ENCODE measurements at regions not wholly inside any gene's neighbourhood (a gene's known extent, or its start where the extent isn't known, plus 50 kb on each side); places are given as distances from the start of the nearest gene placed in this dataset.

DNA sequence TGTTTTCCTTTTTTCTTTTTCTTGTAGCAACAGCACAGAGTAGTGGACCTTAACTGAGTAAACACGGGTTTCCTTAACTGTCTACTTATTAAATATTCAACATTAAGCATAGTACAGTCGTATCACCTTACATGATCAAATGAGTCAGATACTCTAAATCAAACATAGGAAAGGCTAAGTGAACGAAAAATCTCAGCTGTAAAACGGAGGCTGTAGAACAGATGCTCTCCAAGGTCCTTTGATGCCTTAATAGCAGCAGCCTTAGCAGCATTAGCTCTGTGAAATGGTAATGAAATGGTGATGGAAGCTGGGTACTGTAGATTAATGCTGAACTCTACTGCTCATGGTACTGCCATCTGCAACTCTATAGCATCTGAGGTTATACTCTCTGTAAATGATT is 1433.3 kb upstream of the C9orf72 start:
- Histone ChIP-seq H3K79me2 (ENCODE audit: insufficient read depth, low read length) (no peaks in the 10 kb centered on the region), H2AFZ (ENCODE audit: low read length) (no peak overlapping the region)

DNA sequence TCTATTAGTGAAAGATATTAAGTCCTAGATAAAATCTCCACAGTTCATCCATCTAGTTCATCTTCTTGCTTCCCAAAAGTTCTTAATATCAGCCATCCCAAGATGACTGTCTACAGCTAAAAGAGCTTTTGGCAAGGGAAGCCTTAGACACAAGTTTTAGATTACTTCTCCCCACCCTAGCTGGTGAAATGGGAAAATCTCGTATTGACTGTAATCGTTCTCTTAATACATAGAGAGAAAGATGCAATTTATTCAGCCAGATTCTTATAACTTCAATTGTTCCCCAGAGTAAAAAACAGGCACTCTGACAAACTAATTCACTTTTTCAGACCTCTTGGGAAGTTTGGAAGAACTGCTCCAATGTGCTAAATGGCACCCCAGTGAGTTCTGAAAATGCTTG is 1439.6 kb upstream of the C9orf72 start:
- no peaks in the 10 kb centered on the region for H3K9me3 ChIP-seq (ENCODE audit: low read length)
- H3K27me3 ChIP-seq (ENCODE audit: insufficient read depth, low read length) = no peaks in the 10 kb centered on the region
- H2AFZ ChIP-seq (ENCODE audit: low read length) = no peak overlapping the region
- H3K79me2 ChIP-seq (ENCODE audit: insufficient read depth, low read length) = no peaks in the 10 kb centered on the region
- H3K36me3 ChIP-seq (ENCODE audit: insufficient read depth, low read length) = no peaks in the 10 kb centered on the region
- H3F3A ChIP-seq (ENCODE audit: insufficient read depth, low read length) = no peaks in the 10 kb centered on the region
- no peaks in the 10 kb centered on the region for H3K4me1 ChIP-seq (ENCODE audit: insufficient read depth, low read length, severe bottlenecking)
- H3K4me2 ChIP-seq (ENCODE audit: low read length) = no peak overlapping the region
- H3K9me2 ChIP-seq (ENCODE audit: low read depth, low read length) = no peaks in the 10 kb centered on the region
- no peak overlapping the region for H3K9ac ChIP-seq (ENCODE audit: low read length)
- TF ChIP-seq EZH2 (IDR thresholded peaks at IDR 0.05; ENCODE audit: borderline replicate concordance, low read length) = no peak
- no peak overlapping the region for H3K27ac ChIP-seq (ENCODE audit: low read depth, low read length, poor library complexity, severe bottlenecking)
- no peak overlapping the region for H3K4me3 ChIP-seq (ENCODE audit: low read depth, low read length, poor library complexity, severe bottlenecking)
- no peaks in the 10 kb centered on the region for H4K20me1 ChIP-seq (ENCODE audit: insufficient read depth, low read length)

More for the DNA sequence above, 1433.3 kb upstream of the C9orf72 start:
- H3K27ac ChIP-seq (ENCODE audit: low read depth, low read length, poor library complexity, severe bottlenecking) = no peak overlapping the region
- no peak for TF ChIP-seq EZH2 (IDR thresholded peaks at IDR 0.05; ENCODE audit: borderline replicate concordance, low read length)
- TF ChIP-seq, protein P1, sequence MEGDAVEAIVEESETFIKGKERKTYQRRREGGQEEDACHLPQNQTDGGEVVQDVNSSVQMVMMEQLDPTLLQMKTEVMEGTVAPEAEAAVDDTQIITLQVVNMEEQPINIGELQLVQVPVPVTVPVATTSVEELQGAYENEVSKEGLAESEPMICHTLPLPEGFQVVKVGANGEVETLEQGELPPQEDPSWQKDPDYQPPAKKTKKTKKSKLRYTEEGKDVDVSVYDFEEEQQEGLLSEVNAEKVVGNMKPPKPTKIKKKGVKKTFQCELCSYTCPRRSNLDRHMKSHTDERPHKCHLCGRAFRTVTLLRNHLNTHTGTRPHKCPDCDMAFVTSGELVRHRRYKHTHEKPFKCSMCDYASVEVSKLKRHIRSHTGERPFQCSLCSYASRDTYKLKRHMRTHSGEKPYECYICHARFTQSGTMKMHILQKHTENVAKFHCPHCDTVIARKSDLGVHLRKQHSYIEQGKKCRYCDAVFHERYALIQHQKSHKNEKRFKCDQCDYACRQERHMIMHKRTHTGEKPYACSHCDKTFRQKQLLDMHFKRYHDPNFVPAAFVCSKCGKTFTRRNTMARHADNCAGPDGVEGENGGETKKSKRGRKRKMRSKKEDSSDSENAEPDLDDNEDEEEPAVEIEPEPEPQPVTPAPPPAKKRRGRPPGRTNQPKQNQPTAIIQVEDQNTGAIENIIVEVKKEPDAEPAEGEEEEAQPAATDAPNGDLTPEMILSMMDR (IDR thresholded peaks at IDR 0.05; ENCODE audit: low read length) = no peak
- H3K4me2 ChIP-seq (ENCODE audit: low read length) = no peak overlapping the region
- H3K36me3 ChIP-seq (ENCODE audit: insufficient read depth, low read length) = no peaks in the 10 kb centered on the region
- no peaks in the 10 kb centered on the region for H3K9me3 ChIP-seq (ENCODE audit: low read length)
- no peaks in the 10 kb centered on the region for H3K27me3 ChIP-seq (ENCODE audit: insufficient read depth, low read length)
- H4K20me1 ChIP-seq (ENCODE audit: insufficient read depth, low read length) = no peaks in the 10 kb centered on the region
- no peaks in the 10 kb centered on the region for H3F3A ChIP-seq (ENCODE audit: insufficient read depth, low read length)
- H3K9ac ChIP-seq (ENCODE audit: low read length) = no peak overlapping the region
- H3K9me2 ChIP-seq (ENCODE audit: low read depth, low read length) = no peaks in the 10 kb centered on the region
- no peaks in the 10 kb centered on the region for H3K4me1 ChIP-seq (ENCODE audit: insufficient read depth, low read length, severe bottlenecking)
- no peak overlapping the region for H3K4me3 ChIP-seq (ENCODE audit: low read depth, low read length, poor library complexity, severe bottlenecking)

DNA sequence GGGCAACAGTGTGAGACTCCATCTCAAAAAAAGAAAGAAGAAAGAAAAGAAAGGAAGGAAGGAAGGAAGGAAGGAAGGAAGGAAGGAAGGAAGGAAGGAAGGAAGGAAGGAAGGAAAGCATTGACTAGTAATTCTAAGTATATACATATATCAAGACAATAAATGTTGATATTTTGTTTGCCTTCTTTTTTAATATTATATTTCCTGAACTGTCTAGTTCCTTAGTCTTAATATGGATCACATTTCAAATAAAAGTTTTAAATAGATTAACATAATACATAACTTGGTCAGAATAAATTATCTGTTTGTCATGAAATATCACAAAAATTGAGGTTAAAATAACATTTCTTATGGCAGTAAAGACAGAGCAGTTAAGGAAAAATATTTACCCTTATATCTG is 1448.4 kb upstream of the C9orf72 start:
- H3K36me3 ChIP-seq (ENCODE audit: insufficient read depth, low read length) = no peaks in the 10 kb centered on the region
- no peaks in the 10 kb centered on the region for H3F3A ChIP-seq (ENCODE audit: insufficient read depth, low read length)
- no peaks in the 10 kb centered on the region for H3K27me3 ChIP-seq (ENCODE audit: insufficient read depth, low read length)
- H3K4me1 ChIP-seq (ENCODE audit: insufficient read depth, low read length, severe bottlenecking) = no peaks in the 10 kb centered on the region
- no peak overlapping the region for H3K27ac ChIP-seq (ENCODE audit: low read depth, low read length, poor library complexity, severe bottlenecking)
- no peak overlapping the region for H3K4me2 ChIP-seq (ENCODE audit: low read length)
- H3K79me2 ChIP-seq (ENCODE audit: insufficient read depth, low read length) = no peaks in the 10 kb centered on the region
- no peaks in the 10 kb centered on the region for H4K20me1 ChIP-seq (ENCODE audit: insufficient read depth, low read length)
- TF ChIP-seq, protein P1 (IDR thresholded peaks at IDR 0.05; ENCODE audit: low read length) = no peak
- no peak overlapping the region for H3K9ac ChIP-seq (ENCODE audit: low read length)
- H2AFZ ChIP-seq (ENCODE audit: low read length) = no peak overlapping the region
- no peaks in the 10 kb centered on the region for H3K9me3 ChIP-seq (ENCODE audit: low read length)
- no peak overlapping the region for H3K4me3 ChIP-seq (ENCODE audit: low read depth, low read length, poor library complexity, severe bottlenecking)
- no peaks in the 10 kb centered on the region for H3K9me2 ChIP-seq (ENCODE audit: low read depth, low read length)

DNA sequence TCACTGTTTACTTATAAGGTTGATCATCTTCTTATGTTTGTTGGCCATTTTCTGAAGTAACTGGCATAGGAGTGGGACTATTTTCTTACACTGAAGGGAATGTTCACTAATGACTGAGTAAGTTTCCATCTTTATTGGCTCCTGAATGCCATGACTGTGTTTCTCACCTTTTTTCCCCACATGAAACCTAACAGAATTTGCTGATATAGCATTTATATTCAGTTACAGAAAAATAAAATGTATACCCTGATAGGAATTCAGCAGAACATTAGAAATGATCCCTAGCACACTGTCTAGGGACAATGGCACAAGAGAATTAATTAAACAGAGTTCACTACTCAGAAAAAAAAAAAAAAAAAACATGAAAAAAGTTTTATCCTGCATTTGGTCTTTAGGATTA is 1465.1 kb upstream of the C9orf72 start:
- no peaks in the 10 kb centered on the region for H3K9me2 ChIP-seq (ENCODE audit: low read depth, low read length)

More for the DNA sequence above, 1465.1 kb upstream of the C9orf72 start:
- H4K20me1 ChIP-seq (ENCODE audit: insufficient read depth, low read length) = no peaks in the 10 kb centered on the region
- no peak overlapping the region for H3K27ac ChIP-seq (ENCODE audit: low read depth, low read length, poor library complexity, severe bottlenecking)
- H3K4me1 ChIP-seq (ENCODE audit: insufficient read depth, low read length, severe bottlenecking) = no peaks in the 10 kb centered on the region
- no peak overlapping the region for H2AFZ ChIP-seq (ENCODE audit: low read length)
- TF ChIP-seq, protein P1 (IDR thresholded peaks at IDR 0.05; ENCODE audit: low read length) = no peak
- TF ChIP-seq EZH2 (IDR thresholded peaks at IDR 0.05; ENCODE audit: borderline replicate concordance, low read length) = no peak
- no peaks in the 10 kb centered on the region for H3K9me3 ChIP-seq (ENCODE audit: low read length)
- no peaks in the 10 kb centered on the region for H3K27me3 ChIP-seq (ENCODE audit: insufficient read depth, low read length)
- H3K36me3 ChIP-seq (ENCODE audit: insufficient read depth, low read length) = no peaks in the 10 kb centered on the region
- H3K79me2 ChIP-seq (ENCODE audit: insufficient read depth, low read length) = no peaks in the 10 kb centered on the region
- no peak overlapping the region for H3K4me2 ChIP-seq (ENCODE audit: low read length)
- H3K9ac ChIP-seq (ENCODE audit: low read length) = no peak overlapping the region
- no peaks in the 10 kb centered on the region for H3F3A ChIP-seq (ENCODE audit: insufficient read depth, low read length)
- no peak overlapping the region for H3K4me3 ChIP-seq (ENCODE audit: low read depth, low read length, poor library complexity, severe bottlenecking)
